COLO829 (cell line): ENCODE measurements at regions not wholly inside any gene's neighbourhood (a gene's known extent, or its start where the extent isn't known, plus 50 kb on each side); places are given as distances from the start of the nearest gene placed in this dataset.
A peak's percentile ranks its signal among the peaks of the same experiment; 100 is the strongest.

Experiments
- DNase-seq: peaks from one replicate; pipeline ENCODE4 v3.0.0; 2012; ENCODE audit warnings: low spot score

- DNase-seq: peak; percentile 63
Measured at GRCh38 chr17:77321649-77322513, 181.1 kb downstream of the SEC14L1 start.

GRCh38 chr17:77322514-77323412, 182.0 kb downstream of the SEC14L1 start:
- DNase-seq: peak; percentile 96

GRCh38 chr17:77323413-77324171, 182.8 kb downstream of the SEC14L1 start:
- DNase-seq: no peak

GRCh38 chr17:77324227-77324626, 183.5 kb downstream of the SEC14L1 start:
- no peak for DNase-seq

GRCh38 chr17:77325577-77326075, 184.9 kb downstream of the SEC14L1 start:
- no peak for DNase-seq

GRCh38 chr17:77326076-77326591, 185.4 kb downstream of the SEC14L1 start:
- no peak for DNase-seq

GRCh38 chr17:77326636-77327035, 185.9 kb downstream of the SEC14L1 start:
- no peak for DNase-seq

- DNase-seq: no peak
Measured at GRCh38 chr17:77327181-77327565, 186.4 kb downstream of the SEC14L1 start.

GRCh38 chr17:77327566-77328464, 187.0 kb downstream of the SEC14L1 start:
- no peak for DNase-seq

GRCh38 chr17:77328823-77329740, 188.3 kb downstream of the SEC14L1 start:
- DNase-seq: no peak

- DNase-seq: no peak
Measured at GRCh38 chr17:77329741-77330531, 189.2 kb downstream of the SEC14L1 start.

GRCh38 chr17:77330602-77331081, 189.9 kb downstream of the SEC14L1 start:
- no peak for DNase-seq

GRCh38 chr17:77331301-77331864, 190.6 kb downstream of the SEC14L1 start:
- DNase-seq: peak; percentile 87

GRCh38 chr17:77332034-77332971, 191.5 kb downstream of the SEC14L1 start:
- no peak for DNase-seq

- DNase-seq: no peak
Measured at GRCh38 chr17:77332981-77333685, 192.4 kb downstream of the SEC14L1 start.

GRCh38 chr17:77337150-77337549, 196.4 kb downstream of the SEC14L1 start:
- no peak for DNase-seq
